ENCODE measurements at regions not wholly inside any gene's neighbourhood (a gene's known extent, or its start where the extent isn't known, plus 50 kb on each side); places are given as distances from the start of the nearest gene placed in this dataset.

- TF ChIP-seq POLR2A (IDR thresholded peaks at IDR 0.05), result no peak
- peak in 3 of 6 experiments; percentile 27 to 53 (median 51) for TF ChIP-seq CTCF (IDR thresholded peaks at IDR 0.05)
Observed at GRCh38 chr10:130547368-130547767, 411.2 kb downstream of the GLRX3 start.

All from Peyer's patch (tissue), 4 donors.